ENCODE measurements at regions not wholly inside any gene's neighbourhood (a gene's known extent, or its start where the extent isn't known, plus 50 kb on each side); places are given as distances from the start of the nearest gene placed in this dataset.

- DNase-seq (ENCODE audit: low read depth), result no peak
Observed at GRCh38 chr5:164844348-164844747, 1338.9 kb downstream of the MAT2B start.

GRCh38 chr5:164860896-164861295 lies 1355.5 kb downstream of the MAT2B start:
- DNase-seq (ENCODE audit: low read depth), result no peak

GRCh38 chr5:164861610-164862009 lies 1356.2 kb downstream of the MAT2B start:
- no peak for DNase-seq (ENCODE audit: low read depth)

GRCh38 chr5:164868761-164869160 lies 1363.3 kb downstream of the MAT2B start:
- no peak for DNase-seq (ENCODE audit: low read depth)

GRCh38 chr5:164869325-164869724 lies 1363.9 kb downstream of the MAT2B start:
- DNase-seq (ENCODE audit: low read depth), result no peak

- no peak for DNase-seq (ENCODE audit: low read depth)
Observed at GRCh38 chr5:164876793-164877192, 1371.4 kb downstream of the MAT2B start.

- DNase-seq (ENCODE audit: low read depth), result no peak
Observed at GRCh38 chr5:164881442-164881841, 1376.0 kb downstream of the MAT2B start.

- no peak for DNase-seq (ENCODE audit: low read depth)
Observed at GRCh38 chr5:164885179-164885578, 1379.8 kb downstream of the MAT2B start.

GRCh38 chr5:164893071-164893470 lies 1387.7 kb downstream of the MAT2B start:
- no peak for DNase-seq (ENCODE audit: low read depth)

GRCh38 chr5:164898705-164899104 lies 1393.3 kb downstream of the MAT2B start:
- DNase-seq (ENCODE audit: low read depth), result no peak

- no peak for DNase-seq (ENCODE audit: low read depth)
Observed at GRCh38 chr5:164909673-164910072, 1404.3 kb downstream of the MAT2B start.

- no peak for DNase-seq (ENCODE audit: low read depth)
Observed at GRCh38 chr5:164921722-164922121, 1416.3 kb downstream of the MAT2B start.

GRCh38 chr5:164934039-164934438 lies 1428.6 kb downstream of the MAT2B start:
- DNase-seq (ENCODE audit: low read depth), result no peak

- DNase-seq (ENCODE audit: low read depth), result no peak
Observed at GRCh38 chr5:164934561-164934960, 1429.1 kb downstream of the MAT2B start.

GRCh38 chr5:164941132-164941531 lies 1435.7 kb downstream of the MAT2B start:
- DNase-seq (ENCODE audit: low read depth), result no peak

GRCh38 chr5:164950927-164951326 lies 1445.5 kb downstream of the MAT2B start:
- DNase-seq (ENCODE audit: low read depth), result no peak

GRCh38 chr5:164951570-164951969 lies 1446.2 kb downstream of the MAT2B start:
- no peak for DNase-seq (ENCODE audit: low read depth)

- no peak for DNase-seq (ENCODE audit: low read depth)
Observed at GRCh38 chr5:164958688-164959087, 1453.3 kb downstream of the MAT2B start.

- no peak for DNase-seq (ENCODE audit: low read depth)
Observed at GRCh38 chr5:164959761-164960160, 1454.3 kb downstream of the MAT2B start.

- no peak for DNase-seq (ENCODE audit: low read depth)
Observed at GRCh38 chr5:164962329-164962961, 1457.0 kb downstream of the MAT2B start.

- no peak for DNase-seq (ENCODE audit: low read depth)
Observed at GRCh38 chr5:164966611-164967010, 1461.2 kb downstream of the MAT2B start.

- DNase-seq (ENCODE audit: low read depth), result no peak
Observed at GRCh38 chr5:164967354-164967753, 1461.9 kb downstream of the MAT2B start.

GRCh38 chr5:164972973-164973372 lies 1467.6 kb downstream of the MAT2B start:
- DNase-seq (ENCODE audit: low read depth), result no peak

GRCh38 chr5:164975986-164976385 lies 1470.6 kb downstream of the MAT2B start:
- DNase-seq (ENCODE audit: low read depth), result no peak

- DNase-seq (ENCODE audit: low read depth), result no peak
Observed at GRCh38 chr5:164980480-164980879, 1475.1 kb downstream of the MAT2B start.
